Astrocyte (in vitro differentiated cells and primary cell): ENCODE measurements at regions not wholly inside any gene's neighbourhood (a gene's known extent, or its start where the extent isn't known, plus 50 kb on each side); places are given as distances from the start of the nearest gene placed in this dataset.

Source experiments
- EZH2 ChIP-seq: IDR thresholded peaks from 2 replicates; pipeline ENCODE4 v1.6.1; 2012; ENCODE audit warnings: mild to moderate bottlenecking, low read length, inconsistent platforms; ENCODE audit not compliant: insufficient read depth
- TF ChIP-seq, protein P1 (sequence below): IDR thresholded peaks from 2 replicates; pipeline ENCODE4 v1.5.1; 2011; ENCODE audit warnings: low read depth, mild to moderate bottlenecking, inconsistent platforms, low read length, moderate library complexity; ENCODE audit not compliant: insufficient read depth

- TF ChIP-seq, protein P1, sequence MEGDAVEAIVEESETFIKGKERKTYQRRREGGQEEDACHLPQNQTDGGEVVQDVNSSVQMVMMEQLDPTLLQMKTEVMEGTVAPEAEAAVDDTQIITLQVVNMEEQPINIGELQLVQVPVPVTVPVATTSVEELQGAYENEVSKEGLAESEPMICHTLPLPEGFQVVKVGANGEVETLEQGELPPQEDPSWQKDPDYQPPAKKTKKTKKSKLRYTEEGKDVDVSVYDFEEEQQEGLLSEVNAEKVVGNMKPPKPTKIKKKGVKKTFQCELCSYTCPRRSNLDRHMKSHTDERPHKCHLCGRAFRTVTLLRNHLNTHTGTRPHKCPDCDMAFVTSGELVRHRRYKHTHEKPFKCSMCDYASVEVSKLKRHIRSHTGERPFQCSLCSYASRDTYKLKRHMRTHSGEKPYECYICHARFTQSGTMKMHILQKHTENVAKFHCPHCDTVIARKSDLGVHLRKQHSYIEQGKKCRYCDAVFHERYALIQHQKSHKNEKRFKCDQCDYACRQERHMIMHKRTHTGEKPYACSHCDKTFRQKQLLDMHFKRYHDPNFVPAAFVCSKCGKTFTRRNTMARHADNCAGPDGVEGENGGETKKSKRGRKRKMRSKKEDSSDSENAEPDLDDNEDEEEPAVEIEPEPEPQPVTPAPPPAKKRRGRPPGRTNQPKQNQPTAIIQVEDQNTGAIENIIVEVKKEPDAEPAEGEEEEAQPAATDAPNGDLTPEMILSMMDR: no peak
- TF ChIP-seq EZH2: no peak
Measured at GRCh38 chr4:35087218-35087617, 1157.1 kb downstream of the ARAP2 start.
